Transverse colon (tissue), 4 donors: ENCODE measurements at regions not wholly inside any gene's neighbourhood (a gene's known extent, or its start where the extent isn't known, plus 50 kb on each side); places are given as distances from the start of the nearest gene placed in this dataset.

Source experiments
- POLR2A ChIP-seq: fragments of 450-650 bp; IDR thresholded peaks from one replicate; pipeline ENCODE4 v1.6.1; 2016; ENCODE audit warnings: antibody characterized with exemption, mild to moderate bottlenecking, moderate library complexity
- POLR2AphosphoS5 ChIP-seq, 3 donors: sonication (generic); formaldehyde crosslinking; IDR thresholded peaks; one replicate each; pipeline ENCODE4 v1.6.1; 2016; ENCODE audit warnings: antibody characterized with exemption in 3 of 3
- TF ChIP-seq, protein P1 (sequence below), 5 experiments: fragments of 200-600 bp in 3 of 5; fragments of 450-650 bp in 2 of 5; sonication (generic) in 3 of 5; IDR thresholded peaks; 1 replicate in 2 of 5; 2 replicates in 3 of 5; pipeline ENCODE4 v1.5.1; 2016 to 2017; ENCODE audit warnings: antibody characterized with exemption in 5 of 5, inconsistent platforms in 3 of 5, mild to moderate bottlenecking in 2 of 5, moderate library complexity in 1 of 5

GRCh38 chr18:56086176-56086575, 498.2 kb upstream of the TCF4 start:
- TF ChIP-seq, protein P1, sequence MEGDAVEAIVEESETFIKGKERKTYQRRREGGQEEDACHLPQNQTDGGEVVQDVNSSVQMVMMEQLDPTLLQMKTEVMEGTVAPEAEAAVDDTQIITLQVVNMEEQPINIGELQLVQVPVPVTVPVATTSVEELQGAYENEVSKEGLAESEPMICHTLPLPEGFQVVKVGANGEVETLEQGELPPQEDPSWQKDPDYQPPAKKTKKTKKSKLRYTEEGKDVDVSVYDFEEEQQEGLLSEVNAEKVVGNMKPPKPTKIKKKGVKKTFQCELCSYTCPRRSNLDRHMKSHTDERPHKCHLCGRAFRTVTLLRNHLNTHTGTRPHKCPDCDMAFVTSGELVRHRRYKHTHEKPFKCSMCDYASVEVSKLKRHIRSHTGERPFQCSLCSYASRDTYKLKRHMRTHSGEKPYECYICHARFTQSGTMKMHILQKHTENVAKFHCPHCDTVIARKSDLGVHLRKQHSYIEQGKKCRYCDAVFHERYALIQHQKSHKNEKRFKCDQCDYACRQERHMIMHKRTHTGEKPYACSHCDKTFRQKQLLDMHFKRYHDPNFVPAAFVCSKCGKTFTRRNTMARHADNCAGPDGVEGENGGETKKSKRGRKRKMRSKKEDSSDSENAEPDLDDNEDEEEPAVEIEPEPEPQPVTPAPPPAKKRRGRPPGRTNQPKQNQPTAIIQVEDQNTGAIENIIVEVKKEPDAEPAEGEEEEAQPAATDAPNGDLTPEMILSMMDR (IDR thresholded peaks at IDR 0.05) = no peak
- TF ChIP-seq POLR2A (no peak), POLR2AphosphoS5 (IDR thresholded peaks at IDR 0.05) (no peak)
